Endothelial cell (in vitro differentiated cells): ENCODE measurements at regions not wholly inside any gene's neighbourhood (a gene's known extent, or its start where the extent isn't known, plus 50 kb on each side); places are given as distances from the start of the nearest gene placed in this dataset.

Experiments used
- DNase-seq: peaks from one replicate; pipeline ENCODE4 v3.0.0; 2021; ENCODE audit warnings: low spot score
- H3K27ac Mint-ChIP-seq: one replicate; pipeline ENCODE4 v1.8.0; 2021; ENCODE audit warnings: mixed read lengths, inconsistent platforms; ENCODE audit not compliant: unreplicated experiment
- H3K27me3 Mint-ChIP-seq: one replicate; pipeline ENCODE4 v1.8.0; 2021; ENCODE audit warnings: mild to moderate bottlenecking, moderate library complexity, mixed read lengths, inconsistent platforms; ENCODE audit not compliant: unreplicated experiment
- H3K36me3 Mint-ChIP-seq: one replicate; pipeline ENCODE4 v1.8.0; 2021; ENCODE audit warnings: mild to moderate bottlenecking, low read depth, mixed read lengths, inconsistent platforms; ENCODE audit not compliant: unreplicated experiment
- H3K4me1 Mint-ChIP-seq: one replicate; pipeline ENCODE4 v1.8.0; 2021; ENCODE audit warnings: mild to moderate bottlenecking, mixed read lengths, inconsistent platforms; ENCODE audit not compliant: unreplicated experiment
- H3K4me3 Mint-ChIP-seq: one replicate; pipeline ENCODE4 v1.8.0; 2021; ENCODE audit warnings: mild to moderate bottlenecking, mixed read lengths, inconsistent platforms; ENCODE audit not compliant: unreplicated experiment
- H3K9me3 Mint-ChIP-seq: one replicate; pipeline ENCODE4 v1.8.0; 2021; ENCODE audit warnings: mixed read lengths, inconsistent platforms; ENCODE audit not compliant: unreplicated experiment
- TF ChIP-seq, protein P1 (sequence below): fragments of 200-600 bp; sonication (generic); IDR thresholded peaks from one replicate; pipeline ENCODE4 v1.5.0; 2021; ENCODE audit warnings: antibody characterized with exemption; ENCODE audit not compliant: unreplicated experiment

DNA sequence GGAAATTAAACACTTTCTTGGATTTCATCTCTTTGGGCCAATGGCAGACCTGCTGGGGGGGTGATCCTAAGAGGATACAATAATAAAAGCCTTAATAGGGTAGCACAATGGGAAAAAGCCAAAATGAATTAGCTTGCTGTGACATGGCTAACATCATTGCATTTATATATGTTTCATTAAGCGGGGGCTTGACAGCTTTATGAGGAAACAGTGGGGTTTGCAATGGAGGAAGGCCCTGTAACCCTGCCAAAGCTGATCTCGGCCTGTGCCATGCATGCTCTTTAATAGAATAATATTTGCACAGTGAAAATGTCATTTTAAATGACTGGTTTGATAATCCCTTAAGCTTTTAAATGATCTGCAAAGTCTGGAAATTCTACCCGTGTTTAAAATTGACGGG lies 291.5 kb downstream of the SLC4A3 start:
- TF ChIP-seq, protein P1, sequence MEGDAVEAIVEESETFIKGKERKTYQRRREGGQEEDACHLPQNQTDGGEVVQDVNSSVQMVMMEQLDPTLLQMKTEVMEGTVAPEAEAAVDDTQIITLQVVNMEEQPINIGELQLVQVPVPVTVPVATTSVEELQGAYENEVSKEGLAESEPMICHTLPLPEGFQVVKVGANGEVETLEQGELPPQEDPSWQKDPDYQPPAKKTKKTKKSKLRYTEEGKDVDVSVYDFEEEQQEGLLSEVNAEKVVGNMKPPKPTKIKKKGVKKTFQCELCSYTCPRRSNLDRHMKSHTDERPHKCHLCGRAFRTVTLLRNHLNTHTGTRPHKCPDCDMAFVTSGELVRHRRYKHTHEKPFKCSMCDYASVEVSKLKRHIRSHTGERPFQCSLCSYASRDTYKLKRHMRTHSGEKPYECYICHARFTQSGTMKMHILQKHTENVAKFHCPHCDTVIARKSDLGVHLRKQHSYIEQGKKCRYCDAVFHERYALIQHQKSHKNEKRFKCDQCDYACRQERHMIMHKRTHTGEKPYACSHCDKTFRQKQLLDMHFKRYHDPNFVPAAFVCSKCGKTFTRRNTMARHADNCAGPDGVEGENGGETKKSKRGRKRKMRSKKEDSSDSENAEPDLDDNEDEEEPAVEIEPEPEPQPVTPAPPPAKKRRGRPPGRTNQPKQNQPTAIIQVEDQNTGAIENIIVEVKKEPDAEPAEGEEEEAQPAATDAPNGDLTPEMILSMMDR = no peak
- Mint-ChIP-seq H3K36me3 (no peaks in the 10 kb centered on the region), H3K27me3 (no peaks in the 10 kb centered on the region), H3K9me3 (no peaks in the 10 kb centered on the region), H3K27ac (no peak overlapping the region), H3K4me3 (no peak overlapping the region), H3K4me1 (peaks cover 9% of the 10 kb centered on the region)
- DNase-seq = no peak

DNA sequence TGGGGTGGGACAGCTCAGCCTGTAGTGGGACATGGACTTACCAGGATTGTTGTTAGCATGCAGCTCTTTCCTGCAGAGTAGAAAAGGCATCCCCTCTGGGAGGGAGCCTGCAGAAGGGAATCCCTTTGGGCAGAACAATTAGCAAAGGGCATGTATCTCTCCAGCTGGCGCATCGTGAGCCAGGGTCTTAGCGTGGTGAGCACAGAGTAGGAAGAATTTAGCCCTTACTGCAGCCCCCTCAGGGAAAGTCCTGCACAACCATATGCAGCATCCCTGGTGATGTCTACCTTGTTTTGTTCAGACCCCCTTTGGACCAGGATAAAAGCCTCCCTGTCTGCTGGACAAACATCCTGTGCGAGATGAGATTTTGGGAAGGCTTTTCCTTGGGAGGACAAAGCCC lies 292.1 kb downstream of the SLC4A3 start:
- Mint-ChIP-seq H3K36me3 (no peaks in the 10 kb centered on the region), H3K4me3 (no peak overlapping the region), H3K27me3 (no peaks in the 10 kb centered on the region), H3K27ac (no peak overlapping the region), H3K4me1 (peaks cover 7% of the 10 kb centered on the region), H3K9me3 (no peaks in the 10 kb centered on the region)
- DNase-seq = no peak
- TF ChIP-seq, protein P1 = no peak

DNA sequence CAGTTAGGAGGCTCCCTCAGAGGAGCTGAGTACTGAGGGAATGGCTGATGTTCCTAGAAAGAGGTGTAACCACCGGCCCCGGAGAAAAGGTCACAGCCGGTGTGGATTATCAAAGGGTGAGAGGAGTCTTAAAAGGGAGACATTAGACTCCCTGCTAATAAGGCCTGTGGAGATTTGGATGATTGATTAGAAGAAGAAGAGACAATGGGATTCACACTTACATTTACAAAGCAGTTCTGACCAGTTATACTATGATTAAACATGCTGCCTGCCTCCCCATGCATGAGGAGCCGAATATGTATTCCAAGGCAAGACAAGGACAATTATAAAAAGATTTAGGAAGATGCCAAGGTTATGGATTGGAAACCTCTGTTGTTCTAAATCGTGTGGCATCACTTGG lies 302.4 kb downstream of the SLC4A3 start:
- Mint-ChIP-seq H3K36me3 (no peaks in the 10 kb centered on the region), H3K9me3 (no peaks in the 10 kb centered on the region), H3K4me1 (no peaks in the 10 kb centered on the region), H3K27me3 (no peaks in the 10 kb centered on the region), H3K4me3 (no peak overlapping the region), H3K27ac (no peak overlapping the region)
- TF ChIP-seq, protein P1 = no peak
- no peak for DNase-seq

DNA sequence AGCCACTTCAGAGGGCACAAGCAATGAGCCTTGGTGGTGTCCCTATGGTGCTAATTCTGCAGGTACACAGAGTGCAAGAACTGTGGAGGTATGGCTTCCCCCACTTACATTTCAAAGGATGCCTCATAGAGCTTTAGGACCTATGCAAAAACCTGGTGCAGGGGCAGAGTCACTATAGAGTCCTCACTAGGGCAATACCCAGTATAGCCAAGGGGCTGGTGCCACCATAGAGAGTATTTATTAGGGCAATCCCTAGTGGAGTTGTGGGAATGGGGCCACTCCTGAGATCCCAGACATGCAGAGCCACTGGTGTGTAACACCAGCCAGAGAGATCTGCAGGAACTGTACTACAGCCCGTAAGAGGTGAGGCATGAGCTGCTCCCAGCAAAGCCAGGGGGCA lies 312.2 kb downstream of the SLC4A3 start:
- Mint-ChIP-seq H3K27ac (no peak overlapping the region), H3K4me3 (no peak overlapping the region), H3K9me3 (no peaks in the 10 kb centered on the region), H3K27me3 (no peaks in the 10 kb centered on the region), H3K4me1 (no peaks in the 10 kb centered on the region), H3K36me3 (no peaks in the 10 kb centered on the region)
- DNase-seq = no peak
- TF ChIP-seq, protein P1 = no peak

DNA sequence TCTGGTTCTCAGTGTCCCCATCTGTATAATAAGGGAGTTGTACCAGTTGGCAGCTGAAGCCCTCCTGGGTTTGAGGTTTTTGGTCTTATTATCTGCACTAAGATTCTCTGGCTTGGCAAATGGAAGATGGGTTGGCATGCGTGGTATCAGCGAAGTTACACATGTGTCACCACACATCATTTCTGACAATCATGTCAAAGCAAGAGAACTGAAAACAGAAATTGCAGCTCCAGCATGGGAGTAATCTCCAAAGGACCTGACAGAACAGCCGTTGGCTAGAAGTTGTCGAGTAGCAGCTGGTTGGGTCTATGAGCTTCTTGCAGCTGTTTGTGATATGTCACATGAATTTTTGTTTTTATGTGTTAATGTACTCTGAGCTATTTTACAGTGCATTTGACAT lies 317.4 kb downstream of the SLC4A3 start:
- Mint-ChIP-seq H3K36me3 (no peaks in the 10 kb centered on the region), H3K4me1 (no peaks in the 10 kb centered on the region), H3K27ac (no peak overlapping the region), H3K27me3 (no peaks in the 10 kb centered on the region), H3K9me3 (no peaks in the 10 kb centered on the region), H3K4me3 (no peak overlapping the region)
- no peak for DNase-seq
- TF ChIP-seq, protein P1 = no peak
